HG02938 (cell line): ENCODE measurements at regions not wholly inside any gene's neighbourhood (a gene's known extent, or its start where the extent isn't known, plus 50 kb on each side); places are given as distances from the start of the nearest gene placed in this dataset.
A peak's percentile ranks its signal among the peaks of the same experiment; 100 is the strongest.

ENCODE experiments used
- ATAC-seq: cut with Tn5 transposase; IDR thresholded peaks from one replicate; pipeline ENCODE4 v1.9.1; 2021; ENCODE audit warnings: mild to moderate bottlenecking, moderate library complexity; ENCODE audit not compliant: unreplicated experiment

DNA sequence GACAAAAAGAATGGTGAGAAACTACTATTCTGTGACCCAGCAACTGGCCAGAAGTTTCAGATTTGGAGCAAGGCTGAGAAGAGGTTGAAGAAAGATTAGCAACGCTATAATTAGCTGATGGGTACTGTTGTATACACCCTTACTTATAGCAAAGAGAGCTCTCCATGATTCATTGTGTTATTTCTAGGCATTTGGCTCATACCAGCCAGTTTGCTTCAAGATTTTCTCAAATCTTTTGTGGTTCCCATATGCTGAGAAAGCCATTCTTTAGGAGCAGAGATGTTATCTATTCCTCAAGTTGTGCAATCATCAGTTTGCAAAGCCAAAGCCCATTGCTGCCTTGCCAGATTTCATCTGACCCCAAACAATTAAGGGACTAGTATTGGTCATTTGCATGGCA, 179.4 kb downstream of the ETS1 start:
- ATAC-seq = no peak

DNA sequence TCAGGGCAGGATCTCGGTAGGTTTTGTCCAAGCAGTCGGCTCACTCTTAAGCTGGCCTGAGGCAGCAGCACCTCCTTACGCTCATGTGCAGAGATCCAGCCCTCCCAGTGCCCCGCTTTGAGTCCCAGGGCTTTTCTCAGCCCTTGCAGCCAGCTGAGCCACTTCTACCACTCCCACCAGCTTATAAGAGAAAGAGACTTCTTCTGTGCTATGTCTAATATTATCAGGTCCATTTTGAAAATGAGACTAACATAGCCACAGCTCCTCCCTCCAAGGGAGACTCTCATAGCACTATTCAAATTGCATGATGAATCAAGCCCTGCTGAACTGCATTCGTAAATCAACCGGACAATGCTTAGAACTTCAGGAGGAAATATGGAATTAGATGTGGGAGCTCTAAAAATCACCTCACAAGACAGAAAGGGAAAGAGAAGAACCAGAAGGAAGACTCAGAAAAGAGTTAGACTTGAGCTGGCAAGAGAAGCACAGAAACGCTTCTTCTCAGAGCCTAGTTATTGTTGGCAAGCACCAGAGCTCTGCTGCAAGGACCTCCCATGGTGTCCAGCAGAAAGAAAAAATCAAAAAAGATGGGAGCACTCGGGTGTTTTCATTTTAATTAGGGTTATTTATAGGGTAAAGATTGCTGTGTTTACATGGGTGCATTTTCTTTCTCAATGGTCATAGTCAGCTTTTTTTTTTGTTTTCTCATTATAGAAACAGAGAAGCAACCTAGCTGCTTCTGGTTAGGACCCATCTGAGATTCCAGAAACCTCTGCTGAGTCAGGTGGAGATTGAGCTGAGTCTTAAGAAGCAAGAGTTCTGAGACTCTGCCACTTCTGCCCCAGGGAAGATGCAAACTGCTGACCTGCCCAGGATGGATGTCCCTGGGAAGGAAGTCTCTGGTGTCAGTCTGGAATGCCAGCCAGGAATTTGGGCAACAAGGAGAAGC, 181.4 kb downstream of the ETS1 start:
- ATAC-seq = no peak

DNA sequence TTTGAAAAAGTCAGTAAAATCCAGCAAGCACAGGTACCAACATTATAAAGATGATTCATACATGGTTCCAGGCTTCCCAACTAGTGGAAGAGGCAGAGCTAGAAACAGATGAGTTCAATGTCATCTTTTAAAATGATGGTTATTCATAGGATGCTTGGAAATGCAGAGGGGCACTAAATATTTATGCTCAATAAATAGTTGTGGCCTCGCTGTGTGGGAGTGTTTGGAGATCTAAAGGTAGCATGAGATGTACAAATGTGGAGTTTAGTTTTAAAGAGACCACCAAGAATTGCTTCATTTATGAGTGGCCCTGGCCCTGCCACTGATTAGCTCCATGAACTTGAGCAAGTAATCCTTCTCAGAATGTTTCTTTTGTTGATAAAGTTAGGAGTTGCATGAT, 182.2 kb downstream of the ETS1 start:
- no peak for ATAC-seq

DNA sequence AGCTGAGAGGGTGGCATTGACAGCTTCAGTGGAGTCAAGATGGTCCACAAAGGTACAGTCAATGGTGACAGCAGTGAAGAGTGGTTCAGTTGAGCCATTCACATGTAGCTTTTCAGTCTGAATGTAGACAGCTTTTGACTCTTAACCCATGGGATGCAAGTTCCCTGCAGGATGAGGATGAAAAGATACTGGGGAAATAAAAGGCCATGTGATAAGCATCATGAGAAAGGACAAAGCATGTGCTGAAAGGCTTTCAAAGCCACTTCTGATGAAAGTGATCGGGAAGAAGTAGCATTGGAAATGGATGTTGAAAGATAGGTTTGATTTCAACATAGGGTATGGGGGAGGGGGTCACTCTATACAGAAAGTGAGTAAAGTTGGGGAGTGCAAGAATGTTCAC, 182.9 kb downstream of the ETS1 start:
- no peak for ATAC-seq

DNA sequence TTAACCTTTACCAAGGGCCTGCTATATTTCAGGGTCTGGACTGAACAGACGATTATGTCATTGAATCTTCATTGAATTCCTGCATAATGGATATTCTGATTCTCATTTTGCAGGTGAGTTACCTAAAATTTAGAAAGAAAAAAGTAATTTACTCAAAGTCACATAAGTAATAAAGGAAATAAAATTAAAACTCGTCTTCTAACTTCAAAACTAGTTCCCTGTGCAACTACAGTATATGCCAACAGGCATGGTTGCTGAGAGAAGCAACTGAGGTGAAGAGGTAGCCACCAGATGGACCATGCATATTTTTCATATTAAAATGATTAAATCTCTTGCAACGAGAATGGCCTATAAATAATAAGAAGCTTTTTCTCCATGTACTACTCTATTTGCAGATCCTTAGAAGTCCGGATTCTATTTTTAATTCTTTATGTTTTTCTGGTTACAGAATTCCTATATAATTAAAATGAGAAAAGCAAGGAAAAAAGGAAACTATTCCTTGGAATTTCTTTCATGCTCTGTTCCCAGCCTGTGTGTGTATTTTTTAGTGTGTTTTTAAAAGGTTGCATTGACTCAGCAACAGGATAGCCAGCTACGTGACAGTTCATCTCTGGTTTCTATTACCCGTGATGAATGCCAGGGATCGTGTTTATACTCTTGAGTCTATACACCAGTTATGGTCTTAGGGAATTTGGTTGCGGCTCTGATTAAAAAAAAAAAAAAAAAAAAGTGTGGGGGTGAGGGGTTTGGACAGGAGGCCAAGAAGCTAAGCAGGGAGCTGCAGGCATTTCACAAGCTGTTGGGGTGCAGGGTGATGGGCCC, 186.8 kb downstream of the ETS1 start:
- no peak for ATAC-seq

DNA sequence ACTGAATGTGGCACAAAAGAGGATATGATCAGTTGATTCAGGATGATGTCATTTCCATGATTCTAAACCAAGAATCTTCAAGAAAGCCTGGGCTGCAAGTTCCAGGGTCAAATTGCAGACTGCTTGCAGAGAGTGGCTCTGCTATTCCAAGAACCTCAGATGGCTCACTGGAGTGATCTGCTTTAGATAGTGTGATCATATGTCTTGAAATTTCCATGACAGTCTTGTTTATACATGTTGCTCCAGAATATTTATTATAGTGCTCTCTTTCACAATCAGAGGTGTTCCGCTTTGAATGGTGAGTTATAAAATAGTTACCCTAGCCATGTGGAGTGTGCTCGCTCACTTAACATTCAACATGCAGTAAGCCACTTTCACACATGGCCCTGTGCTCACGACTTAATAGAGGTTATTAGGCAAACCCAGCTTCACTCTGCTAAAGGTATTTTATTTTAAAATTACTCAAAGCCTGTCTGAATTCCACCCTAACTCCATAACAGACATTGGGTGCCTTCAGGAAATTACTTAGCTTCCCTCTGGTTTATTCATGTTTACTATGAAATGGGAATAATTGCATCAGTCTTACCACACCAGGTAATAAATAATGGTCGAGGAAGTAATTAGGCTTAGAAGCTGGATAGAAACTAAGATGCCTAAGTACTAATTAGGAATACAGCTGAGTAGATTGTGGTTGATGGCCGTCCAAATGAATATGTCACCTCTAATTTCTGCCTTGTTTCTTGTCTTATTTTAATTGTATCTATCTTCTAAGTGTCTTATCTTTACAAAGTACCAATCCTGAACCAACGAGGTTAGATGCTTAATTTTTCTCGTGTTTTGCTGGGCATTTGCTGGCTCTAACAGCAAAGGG, 187.9 kb downstream of the ETS1 start:
- peak; percentile 64 for ATAC-seq

DNA sequence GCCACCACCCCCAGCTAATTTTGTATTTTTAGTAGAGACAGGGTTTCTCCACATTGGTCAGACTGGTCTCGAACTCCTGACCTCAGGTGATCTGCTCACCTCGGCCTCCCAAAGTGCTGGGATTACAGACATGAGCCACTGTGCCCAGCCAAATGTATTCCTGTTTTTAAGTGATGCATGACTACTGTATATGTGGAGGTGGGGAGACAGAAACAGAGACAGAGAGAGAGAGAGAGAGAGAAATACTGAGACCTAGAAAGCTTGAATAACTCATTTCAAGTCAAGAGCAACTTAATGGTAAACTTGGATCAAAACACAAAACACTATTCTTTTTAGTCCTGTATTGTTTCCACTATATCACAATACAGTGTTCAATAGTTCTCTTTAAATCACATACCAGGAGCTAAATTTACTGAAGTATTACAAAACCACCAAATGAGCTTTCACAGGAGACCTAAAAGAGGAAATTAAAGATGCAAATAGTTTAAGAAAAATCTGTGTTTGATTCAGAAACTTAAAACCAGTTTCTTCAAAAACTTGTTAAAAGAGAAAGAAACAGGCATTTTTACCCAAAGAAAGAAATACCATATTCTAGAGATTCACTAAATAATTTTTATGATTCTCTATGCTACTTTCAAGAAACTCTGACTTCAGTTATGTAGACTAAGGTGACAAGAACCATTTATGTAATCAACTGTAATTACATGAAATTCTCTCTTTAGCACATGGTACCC, 188.7 kb downstream of the ETS1 start:
- ATAC-seq = peak; percentile 38

- no peak for ATAC-seq
Observed at GRCh38 chr11:128397362-128397761, 190.0 kb downstream of the ETS1 start.

GRCh38 chr11:128394431-128395089, 192.8 kb downstream of the ETS1 start:
- no peak for ATAC-seq

- ATAC-seq = no peak
Observed at GRCh38 chr11:128392259-128392658, 195.1 kb downstream of the ETS1 start.

DNA sequence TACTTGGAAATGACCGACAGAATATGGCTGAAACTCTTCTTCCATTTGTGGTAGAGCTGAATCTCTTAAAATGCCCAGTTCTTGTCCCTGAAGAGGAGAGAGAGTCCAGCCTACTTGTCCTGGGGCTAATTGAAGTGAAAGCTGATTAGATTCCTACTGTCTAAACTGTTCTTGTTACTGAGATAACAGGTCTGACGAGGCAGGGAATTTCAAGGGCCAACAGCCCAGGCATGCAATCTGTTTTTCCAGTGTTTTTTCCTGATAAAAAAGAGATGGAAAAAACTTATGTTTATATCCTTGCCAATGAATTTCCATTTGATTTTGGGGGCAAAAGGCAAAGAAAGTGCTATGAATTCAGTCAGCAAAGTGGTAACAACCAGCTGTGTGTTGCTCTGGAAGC, 195.5 kb downstream of the ETS1 start:
- no peak for ATAC-seq

- no peak for ATAC-seq
Observed at GRCh38 chr11:128390246-128390645, 197.1 kb downstream of the ETS1 start.

- no peak for ATAC-seq
Observed at GRCh38 chr11:128389461-128389976, 197.8 kb downstream of the ETS1 start.

- ATAC-seq = no peak
Observed at GRCh38 chr11:128388206-128388815, 199.0 kb downstream of the ETS1 start.

GRCh38 chr11:128379587-128380580, 207.5 kb downstream of the ETS1 start:
- no peak for ATAC-seq

GRCh38 chr11:128375961-128376360, 211.4 kb downstream of the ETS1 start:
- no peak for ATAC-seq

DNA sequence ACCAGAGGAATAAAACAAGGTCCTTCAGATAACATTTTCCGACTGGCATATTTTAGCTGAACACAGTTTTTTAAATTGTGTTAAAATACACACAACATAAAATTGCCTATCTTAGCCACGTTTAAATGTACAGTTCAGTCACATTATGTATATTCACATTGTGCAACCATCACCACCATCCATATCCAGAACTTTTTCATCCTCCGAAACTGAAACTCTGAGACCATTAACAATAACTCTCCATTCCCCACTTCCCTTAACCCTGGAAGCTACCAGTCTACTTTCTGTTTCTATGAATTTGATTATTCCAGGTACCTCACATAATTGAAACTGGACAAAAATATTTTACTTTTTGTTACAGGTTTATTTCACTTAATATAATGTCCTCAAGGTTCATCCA, 213.3 kb downstream of the ETS1 start:
- no peak for ATAC-seq

- ATAC-seq = no peak
Observed at GRCh38 chr11:128372977-128373376, 214.4 kb downstream of the ETS1 start.
